GM12874 (cell line): ENCODE measurements at regions not wholly inside any gene's neighbourhood (a gene's known extent, or its start where the extent isn't known, plus 50 kb on each side); places are given as distances from the start of the nearest gene placed in this dataset.

Experiments used
- CTCF ChIP-seq: IDR thresholded peaks from 2 replicates; pipeline ENCODE4 v1.5.1; 2011; ENCODE audit warnings: low read depth, mild to moderate bottlenecking, control low read depth, low read length, moderate library complexity; ENCODE audit not compliant: insufficient read depth

DNA sequence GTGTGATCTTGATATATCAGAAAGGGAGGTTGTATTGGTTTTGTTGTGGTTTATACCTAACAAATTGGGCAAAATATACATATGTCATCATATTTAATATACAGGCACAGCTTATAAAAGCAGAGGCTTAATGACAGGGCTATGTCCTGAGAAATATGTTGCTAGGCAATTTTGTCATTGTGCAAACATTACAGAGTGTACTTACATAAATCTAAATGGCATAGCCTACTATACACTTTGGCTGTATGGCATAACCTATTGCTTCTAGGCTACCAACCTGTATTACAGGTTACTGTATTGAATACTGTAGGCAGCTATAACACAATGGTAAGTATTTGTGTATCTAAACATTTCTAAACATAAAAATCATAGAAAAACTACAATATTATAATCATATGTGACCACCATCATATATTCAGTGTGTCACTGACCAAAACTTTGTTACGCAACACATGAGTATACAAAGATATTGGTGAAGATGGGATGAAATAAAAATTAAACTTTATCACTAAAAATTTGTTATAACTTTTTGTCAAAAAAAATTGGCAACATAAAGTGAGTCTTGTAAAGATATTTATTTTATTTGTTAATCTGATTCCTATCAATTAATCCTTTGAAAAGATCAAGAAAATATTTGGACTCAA lies 414.0 kb upstream of the HS3ST1 start:
- TF ChIP-seq CTCF = no peak

DNA sequence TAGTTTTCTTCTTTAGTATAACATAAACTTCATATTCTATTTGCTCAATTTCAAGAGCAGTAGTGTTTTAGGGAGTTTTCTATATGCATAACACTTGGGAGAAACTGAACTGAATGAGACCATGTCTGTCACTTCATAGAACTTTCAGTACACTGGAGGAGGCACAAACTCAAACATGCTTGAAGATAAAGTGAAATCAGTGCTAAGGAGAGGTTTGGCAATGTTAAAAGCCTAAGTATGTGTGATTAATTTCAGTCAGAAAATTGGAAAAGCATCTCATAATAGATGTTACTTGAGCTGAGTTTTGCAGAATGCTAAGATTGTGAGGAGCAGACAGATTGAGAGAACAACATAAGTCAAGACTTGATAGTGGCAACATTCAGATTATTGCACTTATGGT lies 411.2 kb upstream of the HS3ST1 start:
- no peak for TF ChIP-seq CTCF

- no peak for TF ChIP-seq CTCF
Measured at GRCh38 chr4:11831739-11832138, 403.0 kb upstream of the HS3ST1 start.

DNA sequence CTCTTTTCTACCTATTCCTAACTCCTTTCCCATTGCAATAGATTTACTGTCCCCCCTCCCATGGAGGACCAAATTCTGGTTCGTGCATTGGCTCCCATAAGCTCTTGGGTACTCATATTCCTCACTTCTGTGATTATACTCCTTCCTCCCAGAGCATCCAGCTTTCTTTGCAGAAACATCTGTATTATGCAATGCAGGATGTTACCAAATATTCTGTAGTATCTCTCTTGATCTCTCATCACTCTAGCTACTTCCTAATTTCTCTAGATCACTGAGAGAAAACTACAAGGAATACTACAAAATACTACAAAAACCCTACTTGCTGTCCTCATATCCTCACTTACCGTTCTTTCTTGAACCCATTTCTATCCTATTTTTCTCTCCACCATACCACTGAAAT lies 395.9 kb upstream of the HS3ST1 start:
- no peak for TF ChIP-seq CTCF

DNA sequence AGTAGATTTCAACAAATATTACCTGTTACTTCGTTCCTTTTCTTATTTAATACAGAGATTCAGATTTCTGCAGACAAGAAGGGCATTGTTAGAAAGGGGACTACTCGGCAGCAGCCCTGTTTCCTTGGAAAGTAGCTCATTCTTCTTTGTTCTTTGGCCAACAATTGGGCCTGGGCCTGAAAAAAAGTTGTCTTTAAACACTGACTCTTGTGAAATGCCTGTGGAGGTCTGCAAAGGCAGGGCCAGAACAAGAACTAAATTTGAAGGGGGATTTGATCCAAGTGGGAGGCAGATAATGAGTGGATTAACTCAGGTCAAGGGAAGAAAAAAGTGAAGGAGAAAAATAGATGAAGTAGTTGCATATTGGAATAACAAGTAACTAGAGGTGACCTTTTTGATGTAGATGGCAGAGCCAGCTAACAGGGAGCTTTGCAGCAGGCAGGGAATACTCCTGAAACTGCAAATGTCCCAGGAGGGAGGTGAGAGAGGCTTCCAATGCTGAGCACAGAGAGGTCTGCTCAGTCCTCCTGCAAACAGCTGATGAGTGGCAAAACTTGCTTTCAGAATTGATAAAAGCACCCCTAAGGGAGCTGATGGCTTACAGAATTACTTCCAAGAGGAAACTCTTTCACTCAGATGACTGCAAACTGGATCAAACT lies 393.2 kb upstream of the HS3ST1 start:
- TF ChIP-seq CTCF = no peak

DNA sequence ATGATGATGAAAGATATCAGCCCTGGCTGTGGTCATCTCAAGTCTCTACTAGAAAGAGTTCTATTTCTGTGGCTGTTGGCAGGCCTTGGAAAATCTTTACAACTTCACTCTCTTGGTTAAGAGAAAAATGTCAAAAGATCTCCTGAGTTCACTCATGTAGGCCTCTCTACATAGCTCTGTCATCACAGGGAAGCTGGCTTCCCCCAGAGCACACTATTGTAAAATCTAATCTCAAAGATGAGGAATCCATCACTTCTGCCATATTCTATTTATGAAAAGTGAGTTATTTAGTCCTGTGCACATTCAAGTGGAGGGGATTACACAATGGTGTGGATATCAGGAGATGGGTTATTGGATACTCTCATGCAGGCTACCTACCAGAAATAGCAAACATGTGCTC lies 388.4 kb upstream of the HS3ST1 start:
- TF ChIP-seq CTCF = no peak

GRCh38 chr4:11814758-11815157 lies 386.1 kb upstream of the HS3ST1 start:
- no peak for TF ChIP-seq CTCF
